Right renal cortex interstitium (tissue), 3 donors: ENCODE measurements at regions not wholly inside any gene's neighbourhood (a gene's known extent, or its start where the extent isn't known, plus 50 kb on each side); places are given as distances from the start of the nearest gene placed in this dataset.
A peak's percentile ranks its signal among the peaks of the same experiment; 100 is the strongest.

ENCODE experiments used
- DNase-seq, 3 donors: peaks; one replicate each; pipeline ENCODE4 v3.0.0-alpha.2; 2013; ENCODE audit warnings: low read depth in 3 of 3, low spot score in 2 of 3

DNA sequence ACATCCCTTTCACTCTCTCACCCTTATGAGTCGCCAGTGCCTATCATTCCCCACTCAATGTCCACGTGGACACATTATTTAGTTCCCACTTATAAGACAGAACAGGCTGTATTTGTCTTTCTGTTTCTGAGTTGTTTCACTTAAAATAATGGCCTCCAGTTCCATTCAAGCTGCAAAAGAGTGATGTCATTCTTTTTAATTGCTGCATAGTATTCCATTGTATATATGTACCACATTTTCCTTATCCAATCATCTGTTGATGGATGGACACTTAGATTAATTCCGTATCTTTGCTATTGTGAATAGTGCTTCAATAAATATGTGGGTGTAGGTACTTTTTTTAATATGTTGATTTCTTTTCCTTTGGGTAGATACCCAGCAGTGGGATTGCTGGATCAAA lies 79.1 kb downstream of the ZNF365 start:
- DNase-seq = no peak

DNA sequence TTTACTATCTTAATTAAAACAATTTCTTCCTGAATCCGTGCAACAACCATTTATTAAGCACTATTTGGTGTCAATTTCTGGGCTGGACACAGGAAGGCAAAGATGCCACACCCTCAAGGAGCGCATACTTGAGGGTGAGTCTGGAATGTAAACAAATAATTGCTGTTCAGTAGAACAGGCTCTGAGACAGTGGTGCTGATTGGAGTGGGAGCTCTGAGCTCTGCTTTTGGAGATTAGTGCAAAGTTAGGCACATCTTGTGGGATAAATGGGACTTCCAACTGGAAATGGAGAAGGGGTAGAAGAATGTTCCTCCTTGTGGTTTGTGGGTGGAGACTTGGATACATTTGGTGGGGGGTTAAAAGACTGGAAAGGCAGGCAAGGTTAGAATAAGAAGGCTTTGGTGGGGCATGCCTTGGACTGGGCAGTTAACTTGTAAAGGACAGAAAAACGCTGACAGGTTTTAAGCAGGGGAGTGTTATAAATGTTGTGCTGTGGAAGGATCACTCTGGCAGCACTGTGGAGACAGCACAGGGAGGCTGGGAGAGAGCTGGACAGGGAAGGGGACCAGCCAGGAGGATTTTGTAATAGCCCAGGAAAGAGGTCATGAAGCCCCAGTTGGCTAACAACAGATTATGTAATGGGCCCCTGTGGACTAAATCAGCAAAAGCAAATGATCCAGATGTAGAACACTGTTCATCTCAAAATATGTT lies 80.7 kb downstream of the ZNF365 start:
- DNase-seq = no peak

DNA sequence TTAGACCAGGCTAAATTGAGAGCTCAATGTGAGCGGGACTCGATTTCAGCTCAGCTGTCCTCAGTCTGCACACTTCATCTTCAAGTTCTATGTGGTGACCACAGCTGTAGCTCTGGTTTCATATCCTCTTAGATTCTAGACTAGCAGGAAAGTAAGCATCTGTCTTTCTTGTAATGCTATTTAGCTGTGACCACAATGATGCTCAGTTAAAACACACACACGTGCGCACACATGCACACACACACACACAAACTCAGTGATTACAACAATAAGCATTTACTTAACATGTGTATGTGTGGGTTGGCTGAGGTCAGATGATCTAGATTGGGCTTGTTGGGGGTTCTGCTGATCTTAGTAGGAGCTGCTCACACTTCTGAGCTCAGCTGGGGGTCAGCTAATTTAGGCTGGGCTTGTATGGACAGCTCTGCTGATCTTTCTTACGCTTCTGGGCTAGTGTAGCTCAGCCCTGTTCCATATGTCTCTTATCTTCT lies 82.5 kb downstream of the ZNF365 start:
- no peak for DNase-seq

DNA sequence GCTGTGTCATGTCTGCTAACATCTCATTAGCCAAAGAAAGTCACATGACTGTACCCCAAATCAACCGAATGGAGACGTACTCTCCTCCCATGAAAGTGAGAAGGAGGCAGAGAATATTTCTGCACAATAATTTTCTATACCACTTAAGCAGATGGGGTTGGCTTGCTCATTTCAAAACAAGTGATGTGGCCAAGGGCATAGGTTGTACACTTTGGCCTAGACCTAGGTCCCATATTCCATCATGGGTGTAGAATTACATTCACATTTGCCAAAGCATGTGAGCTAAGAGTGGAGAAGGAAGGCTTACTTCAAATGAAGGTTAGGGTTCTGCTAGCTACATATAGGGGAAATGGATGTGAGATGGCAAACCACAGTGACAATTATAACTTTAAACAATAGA lies 83.0 kb downstream of the ZNF365 start:
- no peak for DNase-seq

DNA sequence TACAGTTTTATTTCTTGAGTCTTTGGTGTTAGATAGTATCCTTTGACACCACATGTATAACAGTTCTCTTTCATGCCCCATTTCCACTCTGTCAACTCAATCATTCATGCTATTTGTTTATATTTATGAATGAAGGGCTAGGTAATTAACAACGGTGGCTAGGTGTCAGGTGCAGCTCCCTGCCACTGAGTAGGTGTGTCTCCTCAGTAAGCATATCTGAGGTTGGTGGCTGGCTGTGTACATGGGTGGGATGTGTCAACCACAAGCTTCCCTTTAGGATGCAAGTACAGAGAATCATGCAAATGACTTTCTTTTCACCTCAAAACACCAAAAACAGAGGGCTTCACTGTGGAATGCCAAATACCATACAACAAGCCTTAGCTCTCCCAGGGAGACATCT lies 83.4 kb downstream of the ZNF365 start:
- DNase-seq = no peak

DNA sequence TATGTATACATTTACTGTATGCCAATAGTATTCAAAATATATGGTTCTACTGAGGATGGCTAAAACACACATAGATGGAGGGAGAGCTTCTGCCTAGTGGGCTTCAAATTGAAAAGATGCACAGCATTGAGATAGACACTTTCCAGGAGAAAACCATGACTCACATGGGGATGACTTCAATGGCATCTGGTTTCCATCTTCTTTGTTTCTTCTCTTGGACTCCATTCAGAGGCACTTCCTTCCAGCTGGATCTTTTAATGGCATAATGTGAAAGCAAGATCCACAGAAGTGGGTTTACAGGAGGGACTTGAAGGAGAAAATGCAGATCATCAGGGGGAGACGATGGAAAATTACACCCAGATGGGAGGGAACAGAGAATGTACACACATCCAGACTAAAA lies 84.9 kb downstream of the ZNF365 start:
- peak in 2 of 3 donors; percentile 37 to 40 for DNase-seq

DNA sequence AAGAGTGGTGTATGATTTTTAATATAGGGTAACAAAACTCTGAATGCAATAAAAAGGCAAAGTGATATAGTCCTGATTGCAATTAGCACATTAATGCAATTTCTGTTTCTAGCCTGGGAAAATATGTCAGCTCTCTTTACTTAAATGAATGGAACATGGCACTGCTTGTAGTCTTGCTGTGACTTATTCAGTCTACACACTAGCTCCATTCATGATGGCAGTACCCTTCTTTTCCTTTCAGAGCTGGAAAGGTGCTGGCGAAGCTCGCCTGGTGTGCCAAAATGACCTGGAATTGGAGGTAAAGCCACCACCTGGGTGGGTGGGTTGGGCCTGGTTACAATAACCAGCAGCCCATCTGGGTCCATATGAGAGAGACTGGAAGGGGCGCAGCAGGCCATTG lies 85.3 kb downstream of the ZNF365 start:
- DNase-seq = no peak

DNA sequence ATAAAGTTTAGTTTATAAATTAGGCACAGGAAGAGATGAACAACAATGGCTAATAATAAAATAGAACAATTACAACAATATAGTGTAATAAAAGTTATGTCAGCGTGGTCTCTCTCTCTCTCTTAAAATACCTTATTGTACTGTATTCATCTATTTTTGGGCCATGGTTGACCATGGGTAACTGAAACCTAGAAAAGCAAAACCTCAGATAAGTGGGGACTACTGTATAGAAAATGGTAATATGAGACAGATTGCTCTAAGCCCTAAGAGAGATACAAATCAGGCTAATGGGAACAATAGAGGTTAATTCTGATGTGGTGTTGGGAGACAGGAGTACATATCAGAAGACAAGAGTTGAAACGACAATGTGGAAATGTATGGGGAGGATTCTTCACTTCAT lies 86.2 kb downstream of the ZNF365 start:
- DNase-seq = no peak

DNA sequence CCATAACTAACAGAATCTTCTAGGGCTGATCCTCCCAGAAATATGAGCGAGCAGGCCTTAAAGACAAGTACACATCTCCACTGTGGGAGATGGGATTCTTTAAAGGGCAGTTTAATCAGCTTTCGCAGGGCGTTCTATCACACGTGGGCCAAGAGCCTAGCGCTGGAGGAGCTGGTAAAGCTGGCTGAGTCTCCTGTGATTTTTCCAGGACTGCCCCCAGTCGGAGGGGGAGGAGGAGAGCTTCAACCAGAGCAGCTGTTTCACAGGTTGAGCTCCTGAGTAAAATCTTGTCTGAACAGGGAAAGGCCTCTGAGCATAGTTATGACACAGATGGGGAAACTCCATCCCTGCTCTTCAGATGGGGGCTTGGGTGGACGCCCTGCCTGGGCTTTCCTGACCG lies 87.0 kb downstream of the ZNF365 start:
- DNase-seq = no peak

DNA sequence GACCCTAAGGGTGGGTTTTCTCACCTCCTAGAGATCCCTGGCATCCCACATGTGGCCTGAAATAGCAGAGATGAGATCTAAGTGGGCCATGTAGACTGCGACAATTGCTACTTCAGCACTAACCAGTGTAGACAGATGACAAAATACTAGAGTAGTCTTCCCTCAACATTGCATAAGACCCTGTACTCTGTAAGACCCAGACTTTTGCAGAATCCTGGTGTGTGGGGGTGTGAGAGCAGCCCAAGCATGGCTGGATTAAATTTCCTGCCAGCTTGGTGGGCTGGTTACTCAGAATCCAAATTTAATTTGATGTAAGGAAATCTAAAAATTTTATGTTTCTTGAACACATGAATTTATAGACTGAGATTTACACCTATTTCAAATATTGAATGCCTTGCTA lies 88.3 kb downstream of the ZNF365 start:
- no peak for DNase-seq

DNA sequence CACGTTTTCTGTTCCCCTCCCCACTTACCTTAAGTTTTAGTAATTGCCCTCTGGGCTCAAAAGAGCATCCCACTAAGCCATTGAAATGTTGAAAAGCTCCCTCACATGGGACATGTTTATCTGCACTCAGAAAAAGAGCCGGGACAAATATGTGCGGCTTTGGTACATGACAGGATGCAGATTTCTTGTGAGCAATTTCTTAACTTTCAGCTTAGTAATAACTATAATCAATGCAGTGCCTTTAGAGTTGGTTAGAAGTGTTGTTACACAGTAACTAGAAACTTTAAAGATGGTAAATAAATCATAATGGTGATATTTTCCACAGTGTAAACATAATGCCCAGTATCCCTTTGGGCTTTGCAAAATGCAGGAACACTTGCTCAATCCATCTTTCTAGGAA lies 89.2 kb downstream of the ZNF365 start:
- no peak for DNase-seq

DNA sequence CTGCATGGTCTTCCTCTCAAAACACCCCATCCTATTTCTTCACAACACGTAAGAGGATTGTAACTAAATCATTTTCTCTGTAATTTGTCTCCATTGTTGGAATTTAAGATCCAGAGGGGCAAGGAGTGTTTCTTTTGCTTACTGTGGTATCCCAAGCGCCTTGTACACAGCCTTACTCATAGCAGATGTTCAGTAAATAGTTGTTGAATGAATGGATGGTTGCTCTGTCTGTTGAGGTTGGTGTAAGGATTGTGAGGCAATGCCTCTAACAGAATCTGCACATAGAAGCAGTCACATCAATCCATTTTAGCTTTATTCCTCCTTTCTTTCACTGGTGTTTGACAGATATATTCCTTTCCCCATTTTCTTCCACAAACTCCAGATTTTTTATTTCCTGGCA lies 90.1 kb downstream of the ZNF365 start:
- DNase-seq = no peak

DNA sequence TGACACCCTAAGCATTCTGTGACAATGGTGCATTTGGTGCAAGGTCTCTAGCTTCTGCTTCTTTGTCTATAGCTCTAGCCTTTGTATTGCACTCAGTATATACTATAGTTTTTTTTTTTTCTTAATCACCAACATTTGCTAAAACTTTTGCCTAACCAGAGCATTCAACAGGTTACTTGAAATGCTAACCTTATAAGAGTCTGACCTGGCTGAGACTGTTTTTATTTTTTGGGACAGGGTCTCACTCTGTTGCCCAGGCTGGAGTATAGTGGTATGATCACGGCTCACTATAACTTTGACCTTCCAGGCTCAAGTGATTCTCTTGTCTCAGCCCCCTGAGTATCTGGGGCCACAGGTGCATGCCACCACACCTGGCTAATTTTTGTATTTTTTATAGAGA lies 92.4 kb downstream of the ZNF365 start:
- DNase-seq = no peak

DNA sequence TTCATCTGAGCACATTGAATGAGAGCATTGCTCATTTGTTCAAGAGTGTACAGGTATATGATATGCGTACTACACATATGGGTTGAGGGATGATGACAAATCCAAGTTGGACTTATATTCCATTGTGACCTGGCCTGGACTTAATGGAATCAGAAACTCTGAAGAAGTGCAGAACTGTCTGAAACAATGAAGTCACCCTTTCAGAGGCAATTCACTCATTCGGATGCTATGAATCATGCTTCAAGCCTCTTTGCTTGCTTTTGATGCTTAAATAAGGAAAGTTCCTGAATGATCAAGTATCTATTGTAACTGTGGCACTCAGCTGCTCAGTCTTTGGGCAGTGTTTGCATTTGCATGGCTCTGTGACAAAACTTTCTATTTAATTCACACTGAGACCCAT lies 93.4 kb downstream of the ZNF365 start:
- DNase-seq = no peak

DNA sequence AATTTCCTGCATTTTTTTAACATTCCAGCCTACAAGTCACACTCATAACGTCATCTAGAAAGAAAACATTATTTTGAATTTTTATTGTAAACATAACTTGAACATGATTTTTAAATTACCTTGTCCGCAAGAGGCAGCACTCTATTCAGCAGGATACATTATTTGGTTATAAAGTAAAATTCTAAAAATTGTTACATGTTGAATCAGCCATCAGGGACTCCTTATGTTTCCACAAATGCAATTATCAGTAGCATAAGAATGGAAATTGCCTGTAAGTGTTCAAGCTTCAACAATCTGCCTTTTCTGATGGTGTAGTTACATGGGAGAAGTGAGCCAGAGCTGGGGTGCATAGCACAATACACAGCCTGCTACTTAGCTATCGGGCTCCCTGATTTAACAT lies 97.5 kb downstream of the ZNF365 start:
- no peak for DNase-seq

DNA sequence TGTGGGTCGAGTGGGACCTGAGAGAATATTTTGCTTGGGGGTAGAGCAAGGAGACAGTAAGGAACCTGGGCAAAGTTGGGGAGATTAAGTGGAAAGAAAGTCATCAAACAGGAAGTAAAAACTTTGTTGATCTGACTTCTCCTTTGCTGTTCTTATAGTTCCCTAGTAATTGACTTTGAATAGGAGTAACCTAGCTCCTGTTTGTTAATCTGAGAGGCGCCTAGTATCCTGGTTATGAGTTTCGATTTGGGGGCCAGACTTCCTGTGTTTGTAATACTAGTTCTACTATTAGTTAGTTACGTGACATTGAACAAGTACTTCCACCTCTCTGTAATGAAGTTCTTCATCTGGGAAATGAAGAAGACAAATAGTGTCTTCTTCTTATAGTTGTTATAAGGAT lies 99.1 kb downstream of the ZNF365 start:
- DNase-seq = no peak

DNA sequence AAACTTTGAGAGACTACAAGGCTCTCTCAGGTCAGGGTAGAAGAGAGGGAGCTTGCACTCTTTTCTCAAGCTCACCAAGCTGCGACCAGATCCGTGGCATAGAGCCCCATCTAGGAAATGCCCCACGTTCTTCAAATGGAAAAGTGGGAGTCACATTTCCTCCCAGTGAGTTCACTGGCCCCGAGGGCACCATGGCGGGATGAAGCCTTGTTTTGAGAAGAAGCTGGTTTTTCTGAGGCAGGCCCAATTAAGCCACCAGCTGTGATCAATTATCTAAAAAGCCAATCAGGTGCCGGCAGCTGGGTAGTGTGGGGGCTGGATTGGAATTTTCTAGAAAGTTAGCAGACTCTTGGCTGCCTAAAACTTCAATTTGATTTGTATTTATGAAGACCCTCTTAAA lies 101.4 kb downstream of the ZNF365 start:
- no peak for DNase-seq

DNA sequence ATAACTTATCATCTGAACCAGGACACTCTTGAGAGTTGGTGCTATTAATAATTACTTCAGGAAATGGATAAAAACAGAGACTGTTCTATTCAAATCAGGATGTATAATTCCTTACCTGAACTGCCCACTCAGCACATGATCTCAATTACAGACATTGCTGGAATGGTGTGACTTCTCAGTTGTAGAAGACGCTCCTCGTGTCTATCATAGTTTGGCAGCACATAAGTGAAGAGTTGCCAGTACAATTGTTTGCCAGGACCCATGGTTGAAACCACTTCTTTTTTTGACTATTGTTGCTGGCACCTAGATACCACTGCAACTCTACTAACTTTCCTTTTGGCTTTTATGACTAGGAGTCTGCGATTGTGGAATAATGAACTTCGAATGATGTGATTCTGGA lies 105.4 kb downstream of the ZNF365 start:
- no peak for DNase-seq

DNA sequence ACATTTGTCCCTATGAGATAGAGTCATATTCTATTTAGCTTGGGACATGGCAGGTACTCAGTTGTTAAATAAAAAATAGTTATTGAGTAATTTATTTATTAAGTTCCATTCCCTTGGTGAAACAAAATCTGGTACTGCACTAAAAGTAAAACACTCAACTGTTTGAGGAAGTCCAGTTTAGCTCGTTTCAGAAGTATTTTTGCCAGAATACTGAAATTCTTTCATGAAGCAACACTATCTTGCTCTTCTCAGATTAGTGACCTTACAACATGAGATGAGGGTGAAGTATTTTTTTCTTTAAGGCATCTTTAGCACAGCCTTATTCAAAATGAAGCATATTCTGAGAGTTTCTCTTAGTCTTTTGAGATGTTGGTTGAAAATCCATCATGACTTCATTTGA lies 106.0 kb downstream of the ZNF365 start:
- no peak for DNase-seq

DNA sequence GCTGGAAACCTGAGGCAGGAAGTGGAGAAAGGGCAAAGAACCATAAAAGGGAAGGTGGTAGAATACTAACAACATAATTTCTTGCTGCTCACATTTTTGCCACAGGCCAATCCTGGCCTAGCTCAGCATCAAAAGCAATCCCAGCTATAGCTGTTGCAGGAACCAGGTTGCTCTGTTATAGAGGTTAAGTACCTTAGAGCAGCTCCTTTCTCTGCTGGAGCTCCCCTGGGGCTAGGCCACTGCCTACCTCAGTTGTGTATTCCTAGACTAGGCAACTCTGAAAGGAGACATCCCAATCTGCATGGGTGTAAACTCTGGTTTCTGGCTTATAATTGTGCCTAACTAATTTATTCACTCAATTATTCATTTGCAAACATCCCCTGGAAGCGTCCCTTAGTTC lies 108.4 kb downstream of the ZNF365 start:
- no peak for DNase-seq

DNA sequence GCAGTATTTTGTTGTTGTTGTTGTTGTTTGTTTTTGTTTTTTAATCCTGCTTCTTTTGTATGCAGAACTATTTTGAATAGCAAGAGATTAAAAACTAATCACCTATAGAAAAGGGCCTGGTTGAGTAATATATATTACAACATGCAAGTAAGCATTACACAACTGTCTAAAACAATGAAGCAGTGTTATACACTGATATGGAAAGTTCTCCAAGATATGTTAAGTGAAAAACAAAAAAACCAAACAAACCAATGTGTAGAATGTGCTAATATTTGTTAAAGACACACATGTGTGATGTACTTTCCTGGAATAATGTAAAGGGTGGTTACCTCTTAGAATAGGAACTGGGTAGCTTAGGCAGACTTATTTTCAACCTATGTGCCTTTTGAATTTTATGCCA lies 117.4 kb downstream of the ZNF365 start:
- no peak for DNase-seq

DNA sequence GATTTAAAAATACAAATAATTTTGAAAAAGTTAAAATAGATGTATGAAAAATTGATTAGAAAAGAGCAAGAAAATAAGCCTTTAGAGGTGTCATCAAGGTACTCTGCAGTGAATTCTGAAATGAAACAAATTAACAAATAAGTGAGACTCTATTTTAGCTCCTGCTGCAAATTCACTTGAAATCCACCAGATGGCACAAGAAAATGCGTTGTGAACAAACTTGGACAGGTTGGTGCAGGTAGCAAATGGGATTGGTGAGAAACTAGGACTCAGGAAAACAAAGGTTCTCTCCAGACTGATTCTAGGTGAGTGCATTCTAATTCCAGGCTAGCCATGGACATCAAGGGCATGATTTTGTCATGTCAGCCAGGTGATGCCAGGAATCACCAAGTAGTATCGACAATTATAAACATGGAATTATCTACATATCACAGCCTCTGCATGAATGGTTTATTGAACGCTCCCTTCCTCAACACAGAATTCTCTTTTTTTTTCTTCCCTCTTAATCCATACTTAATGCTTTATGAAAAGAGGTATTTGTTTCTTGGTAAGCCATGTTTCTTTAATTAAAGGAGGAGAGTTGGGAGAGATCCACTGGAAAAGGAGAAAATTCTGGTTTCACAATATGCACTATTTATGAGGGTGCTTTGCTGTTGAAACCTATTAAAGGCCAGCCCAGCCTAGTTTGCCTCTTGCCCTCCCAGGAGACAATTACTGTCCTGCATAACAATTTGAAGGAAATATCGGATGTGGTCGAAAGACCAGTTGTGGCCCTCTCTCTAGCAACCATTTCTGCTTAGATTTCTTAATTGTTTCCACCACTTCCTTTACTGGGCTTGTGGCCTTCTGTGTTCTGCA lies 118.1 kb downstream of the ZNF365 start:
- peak in 1 of 3 donors; percentile 5 for DNase-seq
